Brain microvascular endothelial cell (primary cell): ENCODE measurements at regions not wholly inside any gene's neighbourhood (a gene's known extent, or its start where the extent isn't known, plus 50 kb on each side); places are given as distances from the start of the nearest gene placed in this dataset.
"Not testable (repeated sequence)": the region's sequence is repeated elsewhere in the genome, so short reads cannot be mapped to it uniquely, and the experiment has no call there.

ENCODE experiments used
- DNase-seq: peaks from one replicate; pipeline ENCODE4 v3.0.0-alpha.2; 2020
- H3K27ac ChIP-seq: fragments of 250-450 bp; sonication (Bioruptor Pico); 2 replicates; pipeline ENCODE4 v1.5.1; 2020; ENCODE audit warnings: mild to moderate bottlenecking, moderate library complexity
- H3K27me3 ChIP-seq: fragments of 250-450 bp; sonication (Bioruptor Pico); replicated peaks from 2 replicates; pipeline ENCODE4 v1.5.1; 2020; ENCODE audit warnings: mild to moderate bottlenecking
- H3K36me3 ChIP-seq: fragments of 250-450 bp; sonication (Bioruptor Pico); replicated peaks from 2 replicates; pipeline ENCODE4 v1.5.1; 2020; ENCODE audit warnings: mild to moderate bottlenecking
- H3K4me3 ChIP-seq: 2 replicates; pipeline ENCODE4 v1.5.1; 2011; ENCODE audit warnings: low read depth, mild to moderate bottlenecking, control low read depth, low read length, moderate library complexity
- CTCF ChIP-seq: IDR thresholded peaks from 2 replicates; pipeline ENCODE4 v1.5.1; 2011; ENCODE audit warnings: low read depth, mild to moderate bottlenecking, moderate library complexity, low read length, control low read depth, inconsistent platforms; ENCODE audit errors: missing control alignments
- in situ Hi-C: cut with HindIII; loops from 2 replicates; pipeline ENCODE4 v1.10.0; 2017; ENCODE audit warnings: low sequenced_read_pairs, low pct_ligation_motif_present

GRCh38 chr5:112061666-112062065 lies 304.7 kb upstream of the NREP start:
- Histone ChIP-seq H3K4me3 (no peak overlapping the region), H3K27me3 (no peaks in the 10 kb centered on the region), H3K36me3 (no peaks in the 10 kb centered on the region), H3K27ac (no peak overlapping the region)
- TF ChIP-seq CTCF, result no peak
- DNase-seq, result no peak
- in situ Hi-C loops, result no loop called here

GRCh38 chr5:112059579-112060135 lies 302.7 kb upstream of the NREP start:
- no peak for DNase-seq
- Histone ChIP-seq H3K36me3 (no peaks in the 10 kb centered on the region), H3K4me3 (no peak overlapping the region), H3K27me3 (no peaks in the 10 kb centered on the region), H3K27ac (no peak overlapping the region)
- in situ Hi-C loops, result no loop called here
- TF ChIP-seq CTCF, result no peak

GRCh38 chr5:112049738-112050137 lies 292.7 kb upstream of the NREP start:
- no peak for TF ChIP-seq CTCF
- in situ Hi-C loops, result no loop called here
- Histone ChIP-seq H3K36me3 (no peaks in the 10 kb centered on the region), H3K27me3 (no peaks in the 10 kb centered on the region), H3K4me3 (no peak overlapping the region), H3K27ac (no peak overlapping the region)
- no peak for DNase-seq

- in situ Hi-C loops, result no loop called here
- Histone ChIP-seq H3K27ac (no peak overlapping the region), H3K36me3 (no peaks in the 10 kb centered on the region), H3K4me3 (no peak overlapping the region), H3K27me3 (no peaks in the 10 kb centered on the region)
- DNase-seq, result no peak
- no peak for TF ChIP-seq CTCF
Measured at GRCh38 chr5:112036206-112036605, 279.2 kb upstream of the NREP start.

GRCh38 chr5:112034421-112034979 lies 277.5 kb upstream of the NREP start:
- no peak overlapping the region for H3K27ac ChIP-seq
- in situ Hi-C loops, result no loop called here
- no peak for TF ChIP-seq CTCF
- DNase-seq, result no peak
- H3K4me3 ChIP-seq, result no peak overlapping the region
- H3K27me3 ChIP-seq, result no peaks in the 10 kb centered on the region
- H3K36me3 ChIP-seq, result no peaks in the 10 kb centered on the region

- H3K36me3 ChIP-seq, H3K27me3 ChIP-seq, H3K27ac ChIP-seq, H3K4me3 ChIP-seq, in situ Hi-C loops, DNase-seq: not testable (repeated sequence)
Measured at GRCh38 chr5:112026879-112027278, 269.9 kb upstream of the NREP start.
